GM23338 (cell line): ENCODE measurements at regions not wholly inside any gene's neighbourhood (a gene's known extent, or its start where the extent isn't known, plus 50 kb on each side); places are given as distances from the start of the nearest gene placed in this dataset.

Source experiments
- ATAC-seq: fragments of 200-7000 bp; cut with Tn5 transposase; 3 replicates; pipeline ENCODE4 v1.9.1; 2020
- DNase-seq: peaks from one replicate; pipeline ENCODE4 v3.0.0-alpha.2; 2015; ENCODE audit warnings: low spot score
- H2AFZ ChIP-seq: fragments of 200-600 bp; sonication (generic); 2 replicates; pipeline ENCODE4 v1.8.0; 2016; ENCODE audit warnings: antibody characterized with exemption, mild to moderate bottlenecking, moderate library complexity
- H3F3A ChIP-seq: fragments of 200-600 bp; sonication (generic); replicated peaks from 2 replicates; pipeline ENCODE4 v1.8.0; 2017; ENCODE audit warnings: antibody characterized with exemption, mixed run types, low read depth
- H3K27ac ChIP-seq: fragments of 200-600 bp; sonication (generic); 2 replicates; pipeline ENCODE4 v1.6.1; 2016; ENCODE audit warnings: low read depth
- H3K27me3 ChIP-seq: fragments of 200-600 bp; sonication (generic); 2 replicates; pipeline ENCODE4 v1.8.0; 2016; ENCODE audit warnings: mild to moderate bottlenecking, mixed run types, moderate library complexity; ENCODE audit not compliant: insufficient read depth
- H3K36me3 ChIP-seq: fragments of 200-600 bp; sonication (generic); 2 replicates; pipeline ENCODE4 v1.8.0; 2016; ENCODE audit warnings: mild to moderate bottlenecking; ENCODE audit not compliant: insufficient read depth
- H3K4me1 ChIP-seq: fragments of 200-600 bp; sonication (generic); 2 replicates; pipeline ENCODE4 v1.8.0; 2016; ENCODE audit warnings: mild to moderate bottlenecking, moderate library complexity; ENCODE audit not compliant: insufficient read depth
- H3K4me2 ChIP-seq: fragments of 200-600 bp; sonication (generic); 2 replicates; pipeline ENCODE4 v1.7.1; 2017; ENCODE audit warnings: mixed run types
- H3K4me3 ChIP-seq: fragments of 200-600 bp; sonication (generic); 2 replicates; pipeline ENCODE4 v1.6.1; 2016; ENCODE audit warnings: mixed run types
- H3K79me2 ChIP-seq: fragments of 200-600 bp; sonication (generic); replicated peaks from 2 replicates; pipeline ENCODE4 v1.8.0; 2017; ENCODE audit warnings: mild to moderate bottlenecking; ENCODE audit not compliant: insufficient read depth
- H3K9me2 ChIP-seq: fragments of 200-600 bp; sonication (generic); 2 replicates; pipeline ENCODE4 v1.8.0; 2017; ENCODE audit not compliant: insufficient read depth
- H4K20me1 ChIP-seq: fragments of 200-600 bp; sonication (generic); replicated peaks from 2 replicates; pipeline ENCODE4 v1.8.0; 2017; ENCODE audit warnings: mild to moderate bottlenecking; ENCODE audit not compliant: insufficient read depth
- H3K27ac Mint-ChIP-seq: 2 replicates; pipeline ENCODE4 v1.8.0; 2020; ENCODE audit warnings: inconsistent platforms, mild to moderate bottlenecking, moderate library complexity, mixed read lengths
- H3K27me3 Mint-ChIP-seq: 3 replicates; pipeline ENCODE4 v1.8.0; 2022; ENCODE audit warnings: low read depth, mild to moderate bottlenecking, moderate library complexity, mixed read lengths, inconsistent platforms; ENCODE audit not compliant: insufficient read depth, poor library complexity
- H3K36me3 Mint-ChIP-seq: 3 replicates; pipeline ENCODE4 v1.8.0; 2021; ENCODE audit warnings: low read depth, mild to moderate bottlenecking, inconsistent platforms, moderate library complexity, mixed read lengths
- H3K4me1 Mint-ChIP-seq: 3 replicates; pipeline ENCODE4 v1.8.0; 2020; ENCODE audit warnings: mild to moderate bottlenecking, inconsistent platforms, mixed read lengths
- H3K4me3 Mint-ChIP-seq: 3 replicates; pipeline ENCODE4 v1.8.0; 2021; ENCODE audit warnings: moderate library complexity, mild to moderate bottlenecking, inconsistent platforms, mixed read lengths
- H3K9me3 Mint-ChIP-seq: 3 replicates; pipeline ENCODE4 v1.8.0; 2020; ENCODE audit warnings: moderate library complexity, mild to moderate bottlenecking, inconsistent platforms, mixed read lengths
- CREB1 ChIP-seq: fragments of 250-450 bp; sonication (Bioruptor Pico); IDR thresholded peaks from 2 replicates; pipeline ENCODE4 v1.5.0; 2020; ENCODE audit warnings: low read depth, mild to moderate bottlenecking, moderate library complexity
- CTCF ChIP-seq, 2 experiments: fragments of 200-600 bp in 1 of 2; sonication (generic) in 1 of 2; conservative IDR thresholded peaks; 2 replicates each; pipeline versions ENCODE4 v1.5.1 to v1.6.1; 2016 to 2017; ENCODE audit warnings: antibody characterized with exemption in 2 of 2, low read depth in 2 of 2, mild to moderate bottlenecking in 2 of 2, moderate library complexity in 1 of 2
- ETS1 ChIP-seq: IDR thresholded peaks from 2 replicates; pipeline ENCODE4 v1.6.1; 2016; ENCODE audit warnings: antibody characterized with exemption
- JUNB ChIP-seq: IDR thresholded peaks from one replicate; pipeline ENCODE4 v1.6.1; 2016; ENCODE audit warnings: antibody characterized with exemption; ENCODE audit not compliant: unreplicated experiment
- NANOG ChIP-seq: IDR thresholded peaks from 2 replicates; pipeline ENCODE4 v1.6.1; 2016; ENCODE audit warnings: antibody characterized with exemption, borderline replicate concordance
- STAT1 ChIP-seq: IDR thresholded peaks from one replicate; pipeline ENCODE4 v1.6.1; 2016; ENCODE audit warnings: antibody characterized with exemption; ENCODE audit not compliant: unreplicated experiment
- ZNF114 ChIP-seq: fragments of 250-450 bp; sonication (Bioruptor Pico); IDR thresholded peaks from 2 replicates; pipeline ENCODE4 v1.5.0; 2020; ENCODE audit warnings: mild to moderate bottlenecking, moderate library complexity
- TF ChIP-seq, protein P1 (sequence below): IDR thresholded peaks from one replicate; pipeline ENCODE4 v1.6.1; 2018; ENCODE audit warnings: antibody characterized with exemption; ENCODE audit not compliant: unreplicated experiment

DNA sequence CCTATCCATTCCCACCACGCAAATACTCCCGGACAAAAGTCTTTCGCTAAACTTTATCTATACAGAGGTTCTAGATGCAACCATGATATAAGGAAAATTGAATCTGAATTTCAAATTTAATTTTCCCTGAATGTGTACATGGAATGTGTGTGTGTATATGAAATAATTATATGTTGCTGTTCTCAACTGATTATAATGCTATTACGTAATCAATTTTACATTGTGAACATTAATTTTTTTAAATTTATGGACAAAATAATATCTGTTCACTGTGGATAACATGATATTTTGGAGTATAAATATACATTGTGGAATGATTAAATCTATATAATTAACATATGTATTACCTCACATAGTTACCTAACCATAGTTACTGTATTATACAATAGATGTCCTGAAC lies 1250.6 kb downstream of the EFNA5 start:
- H3K4me3 Mint-ChIP-seq, result no peak overlapping the region
- H3K9me3 Mint-ChIP-seq, result peaks cover 11% of the 10 kb centered on the region; the same call in 2 of the 3 replicates
- Histone ChIP-seq H3K36me3 (no peaks in the 10 kb centered on the region; the same call in 1 of the 2 replicates), H3K79me2 (no peaks in the 10 kb centered on the region), H3K9me2 (no peaks in the 10 kb centered on the region), H2AFZ (no peak overlapping the region), H3K27ac (no peak overlapping the region), H4K20me1 (no peaks in the 10 kb centered on the region), H3K4me2 (no peak overlapping the region), H3K27me3 (no peaks in the 10 kb centered on the region), H3K4me1 (no peaks in the 10 kb centered on the region), H3F3A (no peaks in the 10 kb centered on the region), H3K4me3 (no peak overlapping the region)
- no peak for ATAC-seq
- H3K27ac Mint-ChIP-seq, result no peak overlapping the region
- no peak for DNase-seq
- H3K36me3 Mint-ChIP-seq, result peaks cover 5% of the 10 kb centered on the region; the same call in 1 of the 3 replicates
- H3K4me1 Mint-ChIP-seq, result no peaks in the 10 kb centered on the region
- no peaks in the 10 kb centered on the region for H3K27me3 Mint-ChIP-seq
- no peak for TF ChIP-seq JUNB
- TF ChIP-seq STAT1, result no peak
- TF ChIP-seq ETS1, result no peak

GRCh38 chr5:106418196-106418595 lies 1252.5 kb downstream of the EFNA5 start:
- ATAC-seq (no peak), DNase-seq (no peak)
- Mint-ChIP-seq H3K9me3 (peaks cover 8% of the 10 kb centered on the region; the same call in 2 of the 3 replicates), H3K4me3 (no peak overlapping the region), H3K4me1 (no peaks in the 10 kb centered on the region), H3K36me3 (no peaks in the 10 kb centered on the region; the same call in 2 of the 3 replicates), H3K27me3 (no peaks in the 10 kb centered on the region), H3K27ac (no peak overlapping the region)
- Histone ChIP-seq H3F3A (no peaks in the 10 kb centered on the region), H3K79me2 (no peaks in the 10 kb centered on the region), H3K4me1 (no peaks in the 10 kb centered on the region), H3K4me3 (no peak overlapping the region), H4K20me1 (no peaks in the 10 kb centered on the region), H3K36me3 (no peaks in the 10 kb centered on the region; the same call in 1 of the 2 replicates), H2AFZ (no peak overlapping the region), H3K27ac (no peak overlapping the region), H3K4me2 (no peak overlapping the region), H3K9me2 (no peaks in the 10 kb centered on the region), H3K27me3 (no peaks in the 10 kb centered on the region)
- no peak for TF ChIP-seq CREB1
- TF ChIP-seq, protein P1, sequence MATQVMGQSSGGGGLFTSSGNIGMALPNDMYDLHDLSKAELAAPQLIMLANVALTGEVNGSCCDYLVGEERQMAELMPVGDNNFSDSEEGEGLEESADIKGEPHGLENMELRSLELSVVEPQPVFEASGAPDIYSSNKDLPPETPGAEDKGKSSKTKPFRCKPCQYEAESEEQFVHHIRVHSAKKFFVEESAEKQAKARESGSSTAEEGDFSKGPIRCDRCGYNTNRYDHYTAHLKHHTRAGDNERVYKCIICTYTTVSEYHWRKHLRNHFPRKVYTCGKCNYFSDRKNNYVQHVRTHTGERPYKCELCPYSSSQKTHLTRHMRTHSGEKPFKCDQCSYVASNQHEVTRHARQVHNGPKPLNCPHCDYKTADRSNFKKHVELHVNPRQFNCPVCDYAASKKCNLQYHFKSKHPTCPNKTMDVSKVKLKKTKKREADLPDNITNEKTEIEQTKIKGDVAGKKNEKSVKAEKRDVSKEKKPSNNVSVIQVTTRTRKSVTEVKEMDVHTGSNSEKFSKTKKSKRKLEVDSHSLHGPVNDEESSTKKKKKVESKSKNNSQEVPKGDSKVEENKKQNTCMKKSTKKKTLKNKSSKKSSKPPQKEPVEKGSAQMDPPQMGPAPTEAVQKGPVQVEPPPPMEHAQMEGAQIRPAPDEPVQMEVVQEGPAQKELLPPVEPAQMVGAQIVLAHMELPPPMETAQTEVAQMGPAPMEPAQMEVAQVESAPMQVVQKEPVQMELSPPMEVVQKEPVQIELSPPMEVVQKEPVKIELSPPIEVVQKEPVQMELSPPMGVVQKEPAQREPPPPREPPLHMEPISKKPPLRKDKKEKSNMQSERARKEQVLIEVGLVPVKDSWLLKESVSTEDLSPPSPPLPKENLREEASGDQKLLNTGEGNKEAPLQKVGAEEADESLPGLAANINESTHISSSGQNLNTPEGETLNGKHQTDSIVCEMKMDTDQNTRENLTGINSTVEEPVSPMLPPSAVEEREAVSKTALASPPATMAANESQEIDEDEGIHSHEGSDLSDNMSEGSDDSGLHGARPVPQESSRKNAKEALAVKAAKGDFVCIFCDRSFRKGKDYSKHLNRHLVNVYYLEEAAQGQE, result no peak
- TF ChIP-seq NANOG, result no peak
- TF ChIP-seq CTCF (conservative IDR thresholded peaks at IDR 0.05; ENCODE audit: low read depth in 2 of 2), result no peak
- TF ChIP-seq ZNF114 (CRISPR knock-in tag), result no peak
